ENCODE measurements at regions not wholly inside any gene's neighbourhood (a gene's known extent, or its start where the extent isn't known, plus 50 kb on each side); places are given as distances from the start of the nearest gene placed in this dataset.

GRCh38 chr1:38105267-38105666 is 58.7 kb upstream of the POU3F1 start:
- no peak for TF ChIP-seq CTCF (conservative IDR thresholded peaks at IDR 0.05)
- TF ChIP-seq ZFX (IDR thresholded peaks at IDR 0.05) = no peak
